SK-N-SH treated with all-trans-retinoic acid at 6 μM for 48 hours (cell line): ENCODE measurements at regions not wholly inside any gene's neighbourhood (a gene's known extent, or its start where the extent isn't known, plus 50 kb on each side); places are given as distances from the start of the nearest gene placed in this dataset.

ENCODE experiments used
- ARNTL ChIP-seq: fragments of 450-650 bp; formaldehyde crosslinking; IDR thresholded peaks from 2 replicates; pipeline ENCODE4 v1.5.0; 2020; ENCODE audit warnings: low read depth, mild to moderate bottlenecking, moderate library complexity, borderline replicate concordance
- BACH2 ChIP-seq: fragments of 250-450 bp; sonication (Bioruptor Pico); IDR thresholded peaks from 2 replicates; pipeline ENCODE4 v1.9.0; 2021; ENCODE audit warnings: mild to moderate bottlenecking, borderline replicate concordance
- GLIS3 ChIP-seq: fragments of 250-450 bp; sonication (Bioruptor Pico); IDR thresholded peaks from 2 replicates; pipeline ENCODE4 v1.5.0; 2020; ENCODE audit warnings: mild to moderate bottlenecking, moderate library complexity
- OSR1 ChIP-seq: fragments of 250-450 bp; sonication (Bioruptor Pico); IDR thresholded peaks from 2 replicates; pipeline ENCODE4 v1.8.0; 2022; ENCODE audit warnings: moderate library complexity, mild to moderate bottlenecking, inconsistent platforms
- RARB ChIP-seq: fragments of 250-450 bp; sonication (Bioruptor Pico); IDR thresholded peaks from 2 replicates; pipeline ENCODE4 v1.8.0; 2021; ENCODE audit warnings: mild to moderate bottlenecking, moderate library complexity
- TOX ChIP-seq: fragments of 250-450 bp; sonication (Bioruptor Pico); IDR thresholded peaks from 2 replicates; pipeline ENCODE4 v1.8.0; 2021; ENCODE audit warnings: mild to moderate bottlenecking, moderate library complexity, borderline replicate concordance
- TF ChIP-seq, protein P1 (sequence below): fragments of 250-450 bp; sonication (Bioruptor Pico); IDR thresholded peaks from 2 replicates; pipeline ENCODE4 v1.8.0; 2020; ENCODE audit warnings: mild to moderate bottlenecking, moderate library complexity, borderline replicate concordance
- TF ChIP-seq, protein P2 (sequence below): fragments of 250-450 bp; sonication (Bioruptor Pico); IDR thresholded peaks from 2 replicates; pipeline ENCODE4 v1.5.1; 2020; ENCODE audit warnings: low read depth, mild to moderate bottlenecking, moderate library complexity

DNA sequence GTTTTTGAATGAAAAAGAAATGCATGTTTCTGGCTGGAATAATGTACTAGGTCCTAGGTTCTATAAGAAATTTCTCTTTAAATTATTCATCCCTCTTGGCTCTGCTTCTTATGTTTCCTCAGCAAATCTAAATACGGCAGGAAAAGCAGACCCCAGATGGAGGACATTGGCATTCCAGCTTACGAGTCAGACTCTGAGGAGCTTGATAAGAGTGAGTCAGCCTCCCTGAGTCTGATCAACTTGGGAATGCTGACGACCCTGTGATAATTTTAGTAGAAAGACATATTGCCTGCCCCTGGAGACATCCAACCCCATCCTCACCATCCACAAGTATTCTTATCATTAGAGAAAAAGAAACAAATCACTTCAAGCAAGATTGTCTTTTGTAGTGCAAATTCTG, 509.7 kb upstream of the MARCKS start:
- TF ChIP-seq BACH2 (no peak), GLIS3 (CRISPR knock-in tag) (no peak), ARNTL (CRISPR knock-in tag) (no peak), TOX (no peak), RARB (CRISPR knock-in tag) (no peak), OSR1 (CRISPR knock-in tag) (no peak)
- TF ChIP-seq, protein P1, sequence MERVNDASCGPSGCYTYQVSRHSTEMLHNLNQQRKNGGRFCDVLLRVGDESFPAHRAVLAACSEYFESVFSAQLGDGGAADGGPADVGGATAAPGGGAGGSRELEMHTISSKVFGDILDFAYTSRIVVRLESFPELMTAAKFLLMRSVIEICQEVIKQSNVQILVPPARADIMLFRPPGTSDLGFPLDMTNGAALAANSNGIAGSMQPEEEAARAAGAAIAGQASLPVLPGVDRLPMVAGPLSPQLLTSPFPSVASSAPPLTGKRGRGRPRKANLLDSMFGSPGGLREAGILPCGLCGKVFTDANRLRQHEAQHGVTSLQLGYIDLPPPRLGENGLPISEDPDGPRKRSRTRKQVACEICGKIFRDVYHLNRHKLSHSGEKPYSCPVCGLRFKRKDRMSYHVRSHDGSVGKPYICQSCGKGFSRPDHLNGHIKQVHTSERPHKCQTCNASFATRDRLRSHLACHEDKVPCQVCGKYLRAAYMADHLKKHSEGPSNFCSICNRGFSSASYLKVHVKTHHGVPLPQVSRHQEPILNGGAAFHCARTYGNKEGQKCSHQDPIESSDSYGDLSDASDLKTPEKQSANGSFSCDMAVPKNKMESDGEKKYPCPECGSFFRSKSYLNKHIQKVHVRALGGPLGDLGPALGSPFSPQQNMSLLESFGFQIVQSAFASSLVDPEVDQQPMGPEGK (CRISPR knock-in tag), result no peak
- TF ChIP-seq, protein P2, sequence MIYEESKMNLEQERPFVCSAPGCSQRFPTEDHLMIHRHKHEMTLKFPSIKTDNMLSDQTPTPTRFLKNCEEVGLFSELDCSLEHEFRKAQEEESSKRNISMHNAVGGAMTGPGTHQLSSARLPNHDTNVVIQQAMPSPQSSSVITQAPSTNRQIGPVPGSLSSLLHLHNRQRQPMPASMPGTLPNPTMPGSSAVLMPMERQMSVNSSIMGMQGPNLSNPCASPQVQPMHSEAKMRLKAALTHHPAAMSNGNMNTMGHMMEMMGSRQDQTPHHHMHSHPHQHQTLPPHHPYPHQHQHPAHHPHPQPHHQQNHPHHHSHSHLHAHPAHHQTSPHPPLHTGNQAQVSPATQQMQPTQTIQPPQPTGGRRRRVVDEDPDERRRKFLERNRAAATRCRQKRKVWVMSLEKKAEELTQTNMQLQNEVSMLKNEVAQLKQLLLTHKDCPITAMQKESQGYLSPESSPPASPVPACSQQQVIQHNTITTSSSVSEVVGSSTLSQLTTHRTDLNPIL (CRISPR knock-in tag), result no peak
